Spleen (tissue), 11 donors: ENCODE measurements at regions not wholly inside any gene's neighbourhood (a gene's known extent, or its start where the extent isn't known, plus 50 kb on each side); places are given as distances from the start of the nearest gene placed in this dataset.

ENCODE experiments used
- DNase-seq: peaks from one replicate; pipeline ENCODE4 v3.0.0-alpha.2; 2020
- H3K27ac ChIP-seq, 8 donors: fragments of 200-600 bp; sonication (generic) in 7 of 8; 1 replicate in 4 of 8; 2 replicates in 4 of 8; pipeline versions ENCODE4 v1.5.0 to v1.8.0; 2016 to 2021; ENCODE audit warnings: inconsistent platforms in 4 of 8, mild to moderate bottlenecking in 4 of 8, moderate library complexity in 1 of 8
- H3K27me3 ChIP-seq, 7 donors: fragments of 200-600 bp; sonication (generic) in 6 of 7; replicated peaks in 1 of 7; 1 replicate in 4 of 7; 2 replicates in 3 of 7; pipeline versions ENCODE4 v1.5.0 to v1.8.0; 2016 to 2021; ENCODE audit warnings: inconsistent platforms in 3 of 7, mild to moderate bottlenecking in 1 of 7
- H3K36me3 ChIP-seq, 6 donors: fragments of 200-600 bp; sonication (generic) in 5 of 6; 1 replicate in 4 of 6; 2 replicates in 2 of 6; pipeline versions ENCODE4 v1.5.0 to v1.8.0; 2016 to 2021; ENCODE audit warnings: inconsistent platforms in 2 of 6
- H3K4me1 ChIP-seq, 6 donors: fragments of 200-600 bp; sonication (generic) in 5 of 6; 1 replicate in 3 of 6; 2 replicates in 3 of 6; pipeline versions ENCODE4 v1.5.0 to v1.8.0; 2016 to 2021; ENCODE audit warnings: inconsistent platforms in 3 of 6
- H3K4me3 ChIP-seq, 8 donors: fragments of 200-600 bp; sonication (generic) in 7 of 8; 1 replicate in 4 of 8; 2 replicates in 4 of 8; pipeline versions ENCODE4 v1.5.0 to v1.8.0; 2016 to 2021; ENCODE audit warnings: inconsistent platforms in 4 of 8, mild to moderate bottlenecking in 4 of 8, moderate library complexity in 2 of 8
- H3K9me3 ChIP-seq, 8 donors: fragments of 200-600 bp; sonication (generic) in 7 of 8; 1 replicate in 4 of 8; 2 replicates in 4 of 8; pipeline versions ENCODE4 v1.5.0 to v1.8.0; 2016 to 2021; ENCODE audit warnings: inconsistent platforms in 4 of 8
- CTCF ChIP-seq, 11 experiments: fragments of 200-600 bp in 7 of 11; fragments of 450-650 bp in 4 of 11; sonication (generic) in 4 of 11; IDR thresholded peaks in 8 of 11; conservative IDR thresholded peaks in 3 of 11; 1 replicate in 7 of 11; 2 replicates in 4 of 11; pipeline versions ENCODE4 v1.4.0 to v1.8.0; 2016 to 2021; ENCODE audit warnings: antibody characterized with exemption in 11 of 11, inconsistent platforms in 4 of 11, mild to moderate bottlenecking in 1 of 11
- POLR2A ChIP-seq, 3 donors: fragments of 450-650 bp; IDR thresholded peaks; one replicate each; pipeline ENCODE4 v1.5.1; 2017; ENCODE audit warnings: antibody characterized with exemption in 3 of 3, mild to moderate bottlenecking in 1 of 3
- POLR2AphosphoS5 ChIP-seq, 3 donors: sonication (generic); formaldehyde crosslinking; IDR thresholded peaks; one replicate each; pipeline ENCODE4 v1.5.1; 2017; ENCODE audit warnings: antibody characterized with exemption in 3 of 3
- WGBS, 5 donors: extraction: QIAGEN DNeasy Blood & Tissue Kit in 3 of 5; methylation state at CpG; one replicate each; pipeline versions ENCODE4 v1.1.5 to v1.1.7; 2013 to 2018; 5-methylcytosine and 5-hydroxymethylcytosine counted together
- intact Hi-C: fragments of 100-400 bp; cut with DNase I; formaldehyde crosslinking; loops from one replicate; pipeline ENCODE4 v1.15.0; 2023; ENCODE audit warnings: low total_unique reads
- donor health status: healthy with polysubstance abuse.
- donor health status: DM: no; HTN: no; CAD: no; lungs with moderate emphysema.
- donor health status: DM: no; HTN: no; CAD: no.
- donor health status: Bipolar disorder and iron deficiency.
- donor health status: healthy.
- donor health status: DM: no; HTN: no; CAD: no.
- donor health status: DM: yes; HTN: yes; CAD: no.

DNA sequence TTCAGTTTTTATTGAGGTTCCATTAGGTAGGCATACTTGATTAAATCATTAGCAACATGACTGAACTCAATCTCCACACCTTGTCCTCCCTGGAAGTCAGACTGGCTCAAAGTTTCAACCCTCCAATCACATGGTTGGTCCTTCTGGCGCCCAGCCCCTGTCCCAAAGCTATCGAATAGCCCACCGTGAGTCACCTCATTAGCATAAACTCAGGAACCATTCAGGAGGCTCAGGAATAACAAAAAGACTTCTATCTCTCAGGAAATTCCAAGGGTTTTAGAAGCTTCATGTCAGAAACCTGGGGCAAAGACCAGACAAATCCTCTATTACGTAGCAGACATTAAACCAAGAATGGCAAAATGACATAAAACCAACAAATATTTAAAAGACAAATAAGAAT, 78.6 kb downstream of the RGS2 start:
- TF ChIP-seq POLR2A (IDR thresholded peaks at IDR 0.05) (no peak), CTCF (IDR thresholded peaks at IDR 0.05 in 8 of 11, conservative IDR thresholded peaks at IDR 0.05 in 3 of 11) (no peak), POLR2AphosphoS5 (IDR thresholded peaks at IDR 0.05) (no peak)
- Histone ChIP-seq H3K4me3 (no peak overlapping the region), H3K36me3 (no peaks in the 10 kb centered on the region), H3K4me1 (peaks cover 0 to 6% (median 0%) of the 10 kb centered on the region in 6 donors), H3K27ac (no peak overlapping the region), H3K27me3 (no peaks in the 10 kb centered on the region), H3K9me3 (no peaks in the 10 kb centered on the region)
- DNase-seq = no peak
- WGBS, 5 donors = 82 to 95% (median 93%) methylated on average over 4 of the region's 4 CpGs
- intact Hi-C loops = no loop called here

DNA sequence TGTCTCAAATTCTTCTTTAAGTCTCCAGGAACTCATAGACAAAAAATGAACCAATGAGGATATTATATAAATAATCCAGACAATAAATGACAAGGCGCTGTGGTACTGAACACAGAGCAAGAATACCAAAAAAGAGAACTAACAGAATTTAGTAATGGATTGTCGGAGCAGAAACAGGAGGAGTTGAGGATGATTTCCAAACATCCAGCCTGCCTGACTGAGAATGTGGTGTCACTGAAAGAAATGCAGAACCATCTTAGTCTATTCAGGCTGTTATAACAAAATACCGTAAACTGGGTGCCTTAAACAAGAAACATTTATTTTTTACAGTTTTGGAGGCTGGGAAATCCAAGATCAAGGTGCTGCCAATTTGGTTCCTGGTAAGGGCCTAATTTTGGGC, 79.7 kb downstream of the RGS2 start:
- TF ChIP-seq POLR2AphosphoS5 (IDR thresholded peaks at IDR 0.05) = no peak
- TF ChIP-seq POLR2A (IDR thresholded peaks at IDR 0.05) = no peak
- no peak for TF ChIP-seq CTCF (IDR thresholded peaks at IDR 0.05 in 8 of 11, conservative IDR thresholded peaks at IDR 0.05 in 3 of 11)
- intact Hi-C loops = no loop called here
- DNase-seq = no peak
- Histone ChIP-seq H3K27ac (no peak overlapping the region), H3K36me3 (no peaks in the 10 kb centered on the region), H3K27me3 (no peaks in the 10 kb centered on the region), H3K9me3 (no peaks in the 10 kb centered on the region), H3K4me3 (no peak overlapping the region), H3K4me1 (peaks cover 0 to 6% (median 0%) of the 10 kb centered on the region in 6 donors)
- WGBS, 5 donors = 50 to 89% (median 74%) methylated on average over 3 of the region's 3 CpGs

GRCh38 chr1:192889082-192889481, 80.2 kb downstream of the RGS2 start:
- Histone ChIP-seq H3K27ac (no peak overlapping the region), H3K36me3 (no peaks in the 10 kb centered on the region), H3K4me1 (peaks cover 0 to 4% (median 0%) of the 10 kb centered on the region in 6 donors), H3K4me3 (no peak overlapping the region), H3K9me3 (no peaks in the 10 kb centered on the region), H3K27me3 (no peaks in the 10 kb centered on the region)
- no peak for TF ChIP-seq POLR2A (IDR thresholded peaks at IDR 0.05)
- TF ChIP-seq POLR2AphosphoS5 (IDR thresholded peaks at IDR 0.05) = no peak
- no peak for TF ChIP-seq CTCF (IDR thresholded peaks at IDR 0.05 in 8 of 11, conservative IDR thresholded peaks at IDR 0.05 in 3 of 11)
- DNase-seq = no peak
- intact Hi-C loops = no loop called here
- 61 to 73% (median 65%) methylated on average over 4 of the region's 4 CpGs for WGBS, 5 donors

- no peak for TF ChIP-seq POLR2AphosphoS5 (IDR thresholded peaks at IDR 0.05)
- no peak for TF ChIP-seq CTCF (IDR thresholded peaks at IDR 0.05 in 8 of 11, conservative IDR thresholded peaks at IDR 0.05 in 3 of 11)
- no peak for TF ChIP-seq POLR2A (IDR thresholded peaks at IDR 0.05)
- H3K27me3 ChIP-seq = no peaks in the 10 kb centered on the region
- H3K27ac ChIP-seq = no peak overlapping the region
- intact Hi-C loops = no loop called here
- H3K36me3 ChIP-seq = no peaks in the 10 kb centered on the region
- no peaks in the 10 kb centered on the region for H3K4me1 ChIP-seq
- WGBS, 5 donors = 87 to 94% (median 94%) methylated on average over 3 of the region's 3 CpGs
- no peak overlapping the region for H3K4me3 ChIP-seq
- DNase-seq = no peak
- no peaks in the 10 kb centered on the region for H3K9me3 ChIP-seq
These were observed 81.3 kb downstream of the RGS2 start for GRCh38 chr1:192890134-192890533.
